ENCODE measurements at regions not wholly inside any gene's neighbourhood (a gene's known extent, or its start where the extent isn't known, plus 50 kb on each side); places are given as distances from the start of the nearest gene placed in this dataset.
A peak's percentile ranks its signal among the peaks of the same experiment; 100 is the strongest.

DNA sequence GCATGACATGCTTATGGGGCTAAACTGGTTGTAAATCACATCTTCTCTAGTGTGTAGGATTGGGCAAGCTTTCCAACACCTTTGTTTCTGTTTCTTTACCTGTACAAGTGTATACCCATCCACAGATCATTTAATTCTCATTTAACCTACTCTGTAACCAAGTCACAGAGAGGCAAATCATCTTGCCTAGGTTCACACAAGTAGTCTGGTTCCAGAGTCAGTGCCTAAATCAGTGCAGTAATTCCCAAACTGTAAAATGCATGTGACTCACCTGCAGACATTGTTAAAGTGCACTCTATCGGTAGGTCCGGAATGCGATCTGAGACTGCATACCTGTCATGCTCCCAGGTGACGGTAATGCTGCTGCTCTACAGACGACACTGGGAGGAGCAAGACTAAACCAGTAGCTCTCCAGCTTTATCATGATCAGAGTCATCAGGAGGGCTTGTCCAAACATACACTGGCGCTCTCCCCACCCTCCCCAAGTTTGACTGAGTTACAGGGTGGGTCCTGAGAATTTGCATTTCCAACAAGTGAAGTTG, 107.9 kb upstream of the FREM1 start:
- TF ChIP-seq, protein P1, sequence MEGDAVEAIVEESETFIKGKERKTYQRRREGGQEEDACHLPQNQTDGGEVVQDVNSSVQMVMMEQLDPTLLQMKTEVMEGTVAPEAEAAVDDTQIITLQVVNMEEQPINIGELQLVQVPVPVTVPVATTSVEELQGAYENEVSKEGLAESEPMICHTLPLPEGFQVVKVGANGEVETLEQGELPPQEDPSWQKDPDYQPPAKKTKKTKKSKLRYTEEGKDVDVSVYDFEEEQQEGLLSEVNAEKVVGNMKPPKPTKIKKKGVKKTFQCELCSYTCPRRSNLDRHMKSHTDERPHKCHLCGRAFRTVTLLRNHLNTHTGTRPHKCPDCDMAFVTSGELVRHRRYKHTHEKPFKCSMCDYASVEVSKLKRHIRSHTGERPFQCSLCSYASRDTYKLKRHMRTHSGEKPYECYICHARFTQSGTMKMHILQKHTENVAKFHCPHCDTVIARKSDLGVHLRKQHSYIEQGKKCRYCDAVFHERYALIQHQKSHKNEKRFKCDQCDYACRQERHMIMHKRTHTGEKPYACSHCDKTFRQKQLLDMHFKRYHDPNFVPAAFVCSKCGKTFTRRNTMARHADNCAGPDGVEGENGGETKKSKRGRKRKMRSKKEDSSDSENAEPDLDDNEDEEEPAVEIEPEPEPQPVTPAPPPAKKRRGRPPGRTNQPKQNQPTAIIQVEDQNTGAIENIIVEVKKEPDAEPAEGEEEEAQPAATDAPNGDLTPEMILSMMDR (conservative IDR thresholded peaks at IDR 0.05; ENCODE audit: control insufficient read depth, insufficient read depth, low read depth, low read length): no peak
- DNase-seq (ENCODE audit: low read depth): no peak

DNA sequence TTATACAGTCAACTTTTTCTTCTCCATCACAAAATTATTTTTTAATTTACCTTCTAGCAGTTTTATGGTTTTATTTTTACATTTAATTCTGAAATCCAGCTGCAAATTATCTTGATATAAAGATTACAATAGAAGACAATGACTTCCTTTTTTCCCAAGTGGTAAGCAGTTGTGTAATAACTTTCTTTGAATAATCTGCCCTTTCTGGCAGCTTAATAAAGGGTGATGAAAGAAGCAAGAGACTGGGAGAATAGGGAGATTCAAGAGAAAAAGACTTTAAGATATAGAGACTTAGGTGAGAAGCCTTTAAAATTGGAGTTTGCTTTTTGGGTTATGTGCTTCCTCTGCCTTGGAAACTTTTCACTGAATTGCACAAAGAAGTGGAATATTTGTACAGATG, 100.4 kb upstream of the FREM1 start:
- H3K4me3 ChIP-seq (ENCODE audit: control insufficient read depth, low read depth, low read length): no peak overlapping the region
- TF ChIP-seq, protein P1 (conservative IDR thresholded peaks at IDR 0.05; ENCODE audit: control insufficient read depth, insufficient read depth, low read depth, low read length): no peak
- DNase-seq (ENCODE audit: low read depth): no peak

More for the DNA sequence above, 107.9 kb upstream of the FREM1 start:
- no peak overlapping the region for H3K4me3 ChIP-seq (ENCODE audit: control insufficient read depth, low read depth, low read length)

DNA sequence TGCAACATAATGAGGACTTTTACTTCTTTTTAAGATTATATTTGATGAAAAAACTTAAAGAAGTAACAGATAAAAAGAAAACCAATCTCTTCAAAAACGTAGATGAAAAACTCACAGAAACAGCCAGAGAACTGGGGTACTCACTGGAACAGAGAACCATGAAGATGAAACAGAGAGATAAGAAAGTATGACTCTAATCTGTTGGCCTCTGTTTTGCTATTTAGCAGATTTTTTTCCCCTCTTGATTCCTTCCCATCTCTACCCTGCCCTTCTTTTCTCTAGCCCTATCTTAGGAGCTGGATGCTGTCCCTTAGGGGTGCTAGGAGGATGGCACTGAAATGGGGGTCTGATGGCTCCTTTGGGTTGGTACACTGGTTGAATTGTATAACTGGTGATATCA, 97.5 kb upstream of the FREM1 start:
- DNase-seq (ENCODE audit: low read depth): no peak
- TF ChIP-seq, protein P1 (conservative IDR thresholded peaks at IDR 0.05; ENCODE audit: control insufficient read depth, insufficient read depth, low read depth, low read length): no peak
- H3K4me3 ChIP-seq (ENCODE audit: control insufficient read depth, low read depth, low read length): no peak overlapping the region

DNA sequence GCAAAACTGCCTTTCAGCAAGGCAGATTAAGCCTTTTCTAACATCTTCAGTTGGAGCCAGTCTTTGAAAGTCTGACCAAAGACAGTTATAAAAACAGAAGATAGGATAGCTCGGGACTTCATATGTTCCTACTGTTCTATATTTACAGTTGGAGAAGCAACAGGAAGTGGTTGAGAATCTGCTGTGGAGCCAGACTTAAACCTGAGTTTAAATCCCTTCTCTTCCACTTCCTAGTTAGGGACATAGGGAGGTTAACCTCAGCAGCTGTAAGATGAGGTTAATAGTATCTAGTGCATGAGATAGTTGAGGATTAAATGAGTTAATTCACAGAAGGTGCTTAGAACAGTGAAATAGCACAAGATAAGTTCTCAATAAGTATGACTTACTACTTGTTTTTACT, 84.5 kb upstream of the FREM1 start:
- no peak overlapping the region for H3K4me3 ChIP-seq (ENCODE audit: control insufficient read depth, low read depth, low read length)
- no peak for DNase-seq (ENCODE audit: low read depth)
- TF ChIP-seq, protein P1 (conservative IDR thresholded peaks at IDR 0.05; ENCODE audit: control insufficient read depth, insufficient read depth, low read depth, low read length): no peak

DNA sequence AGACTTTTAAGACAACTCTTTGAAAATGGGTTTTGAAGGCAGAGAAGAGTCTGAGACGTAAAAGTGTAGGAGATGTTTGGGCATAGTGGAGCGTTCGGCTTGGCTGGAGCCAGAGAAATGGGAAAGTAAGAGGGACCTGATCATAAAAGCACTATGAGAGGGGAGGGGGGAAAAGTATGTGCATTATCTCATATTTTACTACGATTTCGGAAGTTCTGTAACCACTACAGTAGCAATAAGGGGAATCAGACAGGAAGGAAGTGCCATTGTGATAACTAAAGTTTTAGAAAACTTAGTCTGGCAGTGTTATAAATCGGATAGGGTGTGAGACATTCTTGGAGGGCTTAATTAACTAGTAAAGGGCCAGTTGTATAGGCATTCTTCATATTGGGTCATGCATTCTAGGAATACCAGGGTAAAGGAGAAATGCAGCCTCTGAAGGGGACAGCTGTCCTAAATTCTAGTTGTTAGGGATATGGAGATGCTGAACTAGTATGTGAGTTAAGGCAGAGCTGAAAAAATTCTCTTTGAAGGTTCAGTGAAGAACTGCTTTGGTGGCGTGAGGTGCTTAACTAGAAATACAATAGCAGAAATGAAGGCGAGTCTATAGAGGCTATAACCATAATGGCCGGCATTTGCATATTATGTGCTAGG, 83.8 kb upstream of the FREM1 start:
- TF ChIP-seq, protein P1 (conservative IDR thresholded peaks at IDR 0.05; ENCODE audit: control insufficient read depth, insufficient read depth, low read depth, low read length): no peak
- no peak for DNase-seq (ENCODE audit: low read depth)

DNA sequence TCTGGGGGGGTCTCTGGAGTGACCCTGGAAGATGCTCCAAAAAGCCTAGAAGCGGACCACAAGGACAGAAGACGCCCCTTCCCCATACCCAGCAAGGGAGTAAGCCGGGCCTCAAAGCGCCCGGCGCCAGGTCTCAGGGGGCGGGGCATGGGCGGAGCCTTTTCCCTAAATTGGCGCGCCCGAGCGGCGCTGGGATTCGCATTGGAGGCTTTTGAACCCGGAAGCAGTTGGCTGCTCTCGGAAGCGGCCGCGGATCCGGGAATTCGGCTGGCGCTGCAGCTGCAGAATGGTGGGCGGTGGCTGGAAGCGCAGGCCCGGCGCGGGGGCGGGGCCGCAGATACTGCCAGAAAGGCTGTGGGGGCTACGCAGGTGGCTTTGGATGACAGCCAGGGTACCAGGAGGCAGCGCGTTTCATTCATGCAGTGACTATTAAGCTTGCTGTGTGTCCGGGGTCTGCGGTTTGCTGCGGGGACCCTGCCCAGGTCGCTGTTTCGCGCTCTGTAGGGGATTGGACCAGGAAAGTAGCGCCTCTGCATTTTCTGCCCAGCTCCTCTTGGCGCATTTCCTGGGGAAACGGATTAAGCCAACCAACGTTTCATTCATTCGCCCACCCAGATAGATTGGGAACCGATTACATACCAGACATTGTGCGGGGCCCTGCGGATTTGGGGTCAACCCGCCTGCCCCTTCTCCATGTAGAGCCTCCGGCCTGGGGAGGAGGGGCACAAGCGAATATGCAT, 83.0 kb upstream of the FREM1 start:
- DNase-seq (ENCODE audit: low read depth): peak; percentile 85
- TF ChIP-seq, protein P1 (conservative IDR thresholded peaks at IDR 0.05; ENCODE audit: control insufficient read depth, insufficient read depth, low read depth, low read length): no peak
- H3K4me3 ChIP-seq (ENCODE audit: control insufficient read depth, low read depth, low read length): peak overlapping the region; percentile 72

More for the DNA sequence above, 83.8 kb upstream of the FREM1 start:
- peak overlapping the region; percentile 72 for H3K4me3 ChIP-seq (ENCODE audit: control insufficient read depth, low read depth, low read length)

Data from fibroblast of mammary gland (primary cell).